OCI-LY3 (cell line): ENCODE measurements at regions not wholly inside any gene's neighbourhood (a gene's known extent, or its start where the extent isn't known, plus 50 kb on each side); places are given as distances from the start of the nearest gene placed in this dataset.

Experiments
- EZH2phosphoT487 ChIP-seq: fragments of 200-600 bp; shearing (Covaris generic); IDR thresholded peaks from 2 replicates; pipeline ENCODE4 v1.6.1; 2018; ENCODE audit warnings: antibody characterized with exemption, mixed run types, low read depth
- TF ChIP-seq, protein P1 (sequence below): fragments of 200-600, 300-600 bp; sonication (generic); IDR thresholded peaks from 2 replicates; pipeline ENCODE4 v1.5.1; 2014; ENCODE audit warnings: antibody characterized with exemption, low read length, low read depth

GRCh38 chr7:142389544-142389943, 131.7 kb upstream of the PRSS58 start:
- TF ChIP-seq, protein P1, sequence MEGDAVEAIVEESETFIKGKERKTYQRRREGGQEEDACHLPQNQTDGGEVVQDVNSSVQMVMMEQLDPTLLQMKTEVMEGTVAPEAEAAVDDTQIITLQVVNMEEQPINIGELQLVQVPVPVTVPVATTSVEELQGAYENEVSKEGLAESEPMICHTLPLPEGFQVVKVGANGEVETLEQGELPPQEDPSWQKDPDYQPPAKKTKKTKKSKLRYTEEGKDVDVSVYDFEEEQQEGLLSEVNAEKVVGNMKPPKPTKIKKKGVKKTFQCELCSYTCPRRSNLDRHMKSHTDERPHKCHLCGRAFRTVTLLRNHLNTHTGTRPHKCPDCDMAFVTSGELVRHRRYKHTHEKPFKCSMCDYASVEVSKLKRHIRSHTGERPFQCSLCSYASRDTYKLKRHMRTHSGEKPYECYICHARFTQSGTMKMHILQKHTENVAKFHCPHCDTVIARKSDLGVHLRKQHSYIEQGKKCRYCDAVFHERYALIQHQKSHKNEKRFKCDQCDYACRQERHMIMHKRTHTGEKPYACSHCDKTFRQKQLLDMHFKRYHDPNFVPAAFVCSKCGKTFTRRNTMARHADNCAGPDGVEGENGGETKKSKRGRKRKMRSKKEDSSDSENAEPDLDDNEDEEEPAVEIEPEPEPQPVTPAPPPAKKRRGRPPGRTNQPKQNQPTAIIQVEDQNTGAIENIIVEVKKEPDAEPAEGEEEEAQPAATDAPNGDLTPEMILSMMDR = no peak
- no peak for TF ChIP-seq EZH2phosphoT487
